ENCODE measurements at regions not wholly inside any gene's neighbourhood (a gene's known extent, or its start where the extent isn't known, plus 50 kb on each side); places are given as distances from the start of the nearest gene placed in this dataset.

DNA sequence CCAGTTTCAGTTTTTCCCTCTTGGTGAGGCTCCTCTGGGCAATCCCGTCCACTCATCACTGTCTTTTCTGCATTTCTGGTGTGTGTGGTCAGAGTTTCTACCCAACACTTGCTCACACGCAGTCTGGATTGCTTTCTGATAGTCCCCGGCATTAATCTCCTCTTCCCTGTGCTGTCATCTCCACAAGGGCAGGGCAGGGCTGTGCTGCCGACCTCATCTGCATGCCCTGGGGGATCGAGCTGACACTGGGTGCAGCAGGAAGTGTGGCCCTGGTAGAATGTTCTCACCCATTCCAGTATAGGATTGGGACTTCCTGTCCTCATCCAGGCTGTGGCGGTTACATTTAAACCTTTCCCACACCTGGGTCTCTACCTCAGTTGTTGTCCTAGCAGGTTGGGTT is 80.0 kb upstream of the FAM136A start:
- Histone ChIP-seq H3K4me1 (no peaks in the 10 kb centered on the region), H3K27ac (no peak overlapping the region), H3K4me3 (no peak overlapping the region), H3K27me3 (replicated peaks in 1 of 7) (peaks cover 0 to 10% (median 0%) of the 10 kb centered on the region in 7 donors), H3K36me3 (no peaks in the 10 kb centered on the region), H3K9me3 (no peaks in the 10 kb centered on the region)
- 50 to 65% (median 56%) methylated on average over 6 of the region's 6 CpGs for WGBS, 5 donors
- intact Hi-C loops (cut with DNase I; ENCODE audit: low total_unique reads): no loop called here
- DNase-seq: no peak
- TF ChIP-seq, protein P1, sequence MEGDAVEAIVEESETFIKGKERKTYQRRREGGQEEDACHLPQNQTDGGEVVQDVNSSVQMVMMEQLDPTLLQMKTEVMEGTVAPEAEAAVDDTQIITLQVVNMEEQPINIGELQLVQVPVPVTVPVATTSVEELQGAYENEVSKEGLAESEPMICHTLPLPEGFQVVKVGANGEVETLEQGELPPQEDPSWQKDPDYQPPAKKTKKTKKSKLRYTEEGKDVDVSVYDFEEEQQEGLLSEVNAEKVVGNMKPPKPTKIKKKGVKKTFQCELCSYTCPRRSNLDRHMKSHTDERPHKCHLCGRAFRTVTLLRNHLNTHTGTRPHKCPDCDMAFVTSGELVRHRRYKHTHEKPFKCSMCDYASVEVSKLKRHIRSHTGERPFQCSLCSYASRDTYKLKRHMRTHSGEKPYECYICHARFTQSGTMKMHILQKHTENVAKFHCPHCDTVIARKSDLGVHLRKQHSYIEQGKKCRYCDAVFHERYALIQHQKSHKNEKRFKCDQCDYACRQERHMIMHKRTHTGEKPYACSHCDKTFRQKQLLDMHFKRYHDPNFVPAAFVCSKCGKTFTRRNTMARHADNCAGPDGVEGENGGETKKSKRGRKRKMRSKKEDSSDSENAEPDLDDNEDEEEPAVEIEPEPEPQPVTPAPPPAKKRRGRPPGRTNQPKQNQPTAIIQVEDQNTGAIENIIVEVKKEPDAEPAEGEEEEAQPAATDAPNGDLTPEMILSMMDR (IDR thresholded peaks at IDR 0.05 in 8 of 11, conservative IDR thresholded peaks at IDR 0.05 in 3 of 11): no peak
- TF ChIP-seq POLR2AphosphoS5 (IDR thresholded peaks at IDR 0.05) (no peak), POLR2A (IDR thresholded peaks at IDR 0.05) (no peak)

GRCh38 chr2:70381235-70381634 is 79.4 kb upstream of the FAM136A start:
- no peak for TF ChIP-seq POLR2A (IDR thresholded peaks at IDR 0.05)
- TF ChIP-seq POLR2AphosphoS5 (IDR thresholded peaks at IDR 0.05): no peak
- TF ChIP-seq, protein P1 (IDR thresholded peaks at IDR 0.05 in 8 of 11, conservative IDR thresholded peaks at IDR 0.05 in 3 of 11): no peak
- no peak for DNase-seq
- H3K36me3 ChIP-seq: no peaks in the 10 kb centered on the region
- 64 to 91% (median 71%) methylated on average over 1 of the region's 1 CpG for WGBS, 5 donors
- H3K9me3 ChIP-seq: no peaks in the 10 kb centered on the region
- no peak overlapping the region for H3K27ac ChIP-seq
- peaks cover 0 to 13% (median 0%) of the 10 kb centered on the region in 7 donors for H3K27me3 ChIP-seq (replicated peaks in 1 of 7)
- H3K4me3 ChIP-seq: no peak overlapping the region
- H3K4me1 ChIP-seq: no peaks in the 10 kb centered on the region
- intact Hi-C loops (cut with DNase I; ENCODE audit: low total_unique reads): no loop called here

GRCh38 chr2:70380621-70381020 is 78.8 kb upstream of the FAM136A start:
- intact Hi-C loops (cut with DNase I; ENCODE audit: low total_unique reads): no loop called here

DNA sequence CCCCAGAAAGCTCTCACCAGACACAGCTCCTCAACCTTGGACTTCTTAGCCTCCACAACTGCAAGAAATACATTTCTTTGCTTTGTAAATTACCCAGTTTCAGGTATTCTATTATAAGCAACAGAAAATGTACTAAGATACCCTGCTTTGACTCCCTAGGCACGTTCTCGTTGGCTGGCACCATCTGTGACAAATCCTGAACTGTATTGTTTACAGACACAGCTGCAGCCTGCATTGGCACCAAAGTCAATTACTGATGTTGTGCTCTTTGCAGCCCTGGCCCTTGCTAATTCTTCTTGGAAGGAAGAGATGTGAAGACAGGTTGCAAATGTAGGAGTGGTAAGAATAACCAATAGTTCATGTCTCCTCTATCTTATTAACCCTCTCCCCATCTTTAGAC is 72.7 kb upstream of the FAM136A start:
- Histone ChIP-seq H3K27ac (no peak overlapping the region), H3K36me3 (no peaks in the 10 kb centered on the region), H3K4me3 (no peak overlapping the region), H3K9me3 (peaks cover 0 to 16% (median 5%) of the 10 kb centered on the region in 8 donors), H3K4me1 (no peaks in the 10 kb centered on the region), H3K27me3 (replicated peaks in 1 of 7) (peaks cover 0 to 9% (median 0%) of the 10 kb centered on the region in 7 donors)
- 52 to 77% (median 71%) methylated on average over 2 of the region's 2 CpGs for WGBS, 5 donors
- no peak for DNase-seq
- intact Hi-C loops (cut with DNase I; ENCODE audit: low total_unique reads): no loop called here
- no peak for TF ChIP-seq POLR2AphosphoS5 (IDR thresholded peaks at IDR 0.05)
- TF ChIP-seq POLR2A (IDR thresholded peaks at IDR 0.05): no peak
- TF ChIP-seq, protein P1 (IDR thresholded peaks at IDR 0.05 in 8 of 11, conservative IDR thresholded peaks at IDR 0.05 in 3 of 11): no peak

More at GRCh38 chr2:70380621-70381020, 78.8 kb upstream of the FAM136A start:
- no peak for DNase-seq
- WGBS, 5 donors: 64 to 82% (median 76%) methylated on average over 4 of the region's 4 CpGs
- H3K27ac ChIP-seq: no peak overlapping the region
- peaks cover 0 to 18% (median 0%) of the 10 kb centered on the region in 7 donors for H3K27me3 ChIP-seq (replicated peaks in 1 of 7)
- H3K4me3 ChIP-seq: no peak overlapping the region
- TF ChIP-seq, protein P1 (IDR thresholded peaks at IDR 0.05 in 8 of 11, conservative IDR thresholded peaks at IDR 0.05 in 3 of 11): no peak
- TF ChIP-seq POLR2A (IDR thresholded peaks at IDR 0.05) (no peak), POLR2AphosphoS5 (IDR thresholded peaks at IDR 0.05) (no peak)
- H3K36me3 ChIP-seq: no peaks in the 10 kb centered on the region
- no peaks in the 10 kb centered on the region for H3K9me3 ChIP-seq
- no peaks in the 10 kb centered on the region for H3K4me1 ChIP-seq
